GM12891 (cell line): ENCODE measurements at regions not wholly inside any gene's neighbourhood (a gene's known extent, or its start where the extent isn't known, plus 50 kb on each side); places are given as distances from the start of the nearest gene placed in this dataset.

ENCODE experiments used
- POLR2A ChIP-seq: IDR thresholded peaks from 2 replicates; pipeline ENCODE4 v1.6.1; 2011; ENCODE audit warnings: low read depth, low read length, control low read depth
- POLR2AphosphoS5 ChIP-seq: IDR thresholded peaks from 2 replicates; pipeline ENCODE4 v1.6.1; 2011; ENCODE audit warnings: low read depth, low read length, control low read depth
- POU2F2 ChIP-seq: IDR thresholded peaks from 2 replicates; pipeline ENCODE4 v1.6.1; 2011; ENCODE audit warnings: low read depth, mild to moderate bottlenecking, control low read depth, low read length, moderate library complexity
- TAF1 ChIP-seq: IDR thresholded peaks from 2 replicates; pipeline ENCODE4 v1.6.1; 2011; ENCODE audit warnings: low read depth, low read length, control low read depth

DNA sequence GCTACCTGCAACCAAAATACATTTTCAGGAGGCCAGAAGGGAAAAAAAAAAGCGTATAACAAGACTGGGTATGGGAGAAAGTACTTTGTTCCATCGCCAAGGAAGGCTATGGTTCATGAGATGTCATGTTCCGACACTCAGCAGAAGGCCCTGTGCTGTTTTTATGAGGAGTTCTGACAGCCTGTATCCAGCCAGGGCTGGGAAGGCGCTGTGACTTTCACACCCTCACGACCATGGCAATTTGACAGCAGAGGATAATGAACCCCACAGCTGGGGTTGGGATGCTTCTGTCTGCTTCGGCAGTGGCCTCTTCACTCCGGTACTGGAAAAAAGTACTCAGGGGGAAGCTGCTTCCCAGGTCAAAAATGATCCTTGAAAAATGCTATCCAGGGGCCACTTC lies 154.4 kb downstream of the PRELID2 start:
- no peak for TF ChIP-seq TAF1
- TF ChIP-seq POLR2AphosphoS5: no peak
- TF ChIP-seq POLR2A: no peak
- TF ChIP-seq POU2F2: no peak
